Bronchial epithelial cell (primary cell): ENCODE measurements at regions not wholly inside any gene's neighbourhood (a gene's known extent, or its start where the extent isn't known, plus 50 kb on each side); places are given as distances from the start of the nearest gene placed in this dataset.

Experiments used
- DNase-seq: peaks from one replicate; pipeline ENCODE4 v3.0.0-alpha.2; 2010; ENCODE audit warnings: low read depth
- FAIRE-seq: peaks from 2 replicates; lab custom pipeline; 2011; peaks lifted over from hg19 to GRCh38; lab: Jason Lieb, UNC
- H3K27me3 ChIP-seq: 2 replicates; pipeline ENCODE4 v1.5.1; 2011; ENCODE audit warnings: low read length; ENCODE audit not compliant: control insufficient read depth, insufficient read depth
- H3K36me3 ChIP-seq: 2 replicates; pipeline ENCODE4 v1.5.1; 2011; ENCODE audit warnings: low read length; ENCODE audit not compliant: control insufficient read depth, insufficient read depth
- H3K4me3 ChIP-seq: 2 replicates; pipeline ENCODE4 v1.5.1; 2011; ENCODE audit warnings: mild to moderate bottlenecking, low read depth, low read length, control low read depth
- TF ChIP-seq, protein P1 (sequence below): IDR thresholded peaks from 2 replicates; pipeline ENCODE4 v1.5.1; 2011; ENCODE audit warnings: mild to moderate bottlenecking, moderate library complexity, low read length, control low read depth, inconsistent platforms; ENCODE audit not compliant: insufficient read depth, severe bottlenecking

DNA sequence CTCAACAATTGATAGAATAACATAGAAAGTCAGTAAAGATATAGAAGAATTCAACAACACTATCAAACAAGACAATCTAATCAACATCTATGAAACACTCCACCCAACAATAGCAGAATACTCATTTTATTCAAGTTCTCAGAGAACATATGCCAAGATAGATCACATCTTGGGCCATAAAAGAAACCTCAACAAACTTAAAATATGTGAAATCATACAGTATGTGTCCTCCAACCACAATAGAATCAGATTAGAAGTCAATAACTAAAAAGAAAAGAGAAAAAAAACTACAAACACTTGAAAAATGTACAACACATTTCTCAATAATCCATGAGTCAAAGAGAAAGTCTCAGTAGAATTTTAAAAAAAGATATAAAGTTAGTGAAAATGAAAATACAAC lies 78.6 kb upstream of the LDB2 start:
- no peaks in the 10 kb centered on the region for H3K36me3 ChIP-seq
- TF ChIP-seq, protein P1, sequence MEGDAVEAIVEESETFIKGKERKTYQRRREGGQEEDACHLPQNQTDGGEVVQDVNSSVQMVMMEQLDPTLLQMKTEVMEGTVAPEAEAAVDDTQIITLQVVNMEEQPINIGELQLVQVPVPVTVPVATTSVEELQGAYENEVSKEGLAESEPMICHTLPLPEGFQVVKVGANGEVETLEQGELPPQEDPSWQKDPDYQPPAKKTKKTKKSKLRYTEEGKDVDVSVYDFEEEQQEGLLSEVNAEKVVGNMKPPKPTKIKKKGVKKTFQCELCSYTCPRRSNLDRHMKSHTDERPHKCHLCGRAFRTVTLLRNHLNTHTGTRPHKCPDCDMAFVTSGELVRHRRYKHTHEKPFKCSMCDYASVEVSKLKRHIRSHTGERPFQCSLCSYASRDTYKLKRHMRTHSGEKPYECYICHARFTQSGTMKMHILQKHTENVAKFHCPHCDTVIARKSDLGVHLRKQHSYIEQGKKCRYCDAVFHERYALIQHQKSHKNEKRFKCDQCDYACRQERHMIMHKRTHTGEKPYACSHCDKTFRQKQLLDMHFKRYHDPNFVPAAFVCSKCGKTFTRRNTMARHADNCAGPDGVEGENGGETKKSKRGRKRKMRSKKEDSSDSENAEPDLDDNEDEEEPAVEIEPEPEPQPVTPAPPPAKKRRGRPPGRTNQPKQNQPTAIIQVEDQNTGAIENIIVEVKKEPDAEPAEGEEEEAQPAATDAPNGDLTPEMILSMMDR = no peak
- H3K4me3 ChIP-seq = no peak overlapping the region
- no peaks in the 10 kb centered on the region for H3K27me3 ChIP-seq
- DNase-seq (no peak), FAIRE-seq (no peak)

DNA sequence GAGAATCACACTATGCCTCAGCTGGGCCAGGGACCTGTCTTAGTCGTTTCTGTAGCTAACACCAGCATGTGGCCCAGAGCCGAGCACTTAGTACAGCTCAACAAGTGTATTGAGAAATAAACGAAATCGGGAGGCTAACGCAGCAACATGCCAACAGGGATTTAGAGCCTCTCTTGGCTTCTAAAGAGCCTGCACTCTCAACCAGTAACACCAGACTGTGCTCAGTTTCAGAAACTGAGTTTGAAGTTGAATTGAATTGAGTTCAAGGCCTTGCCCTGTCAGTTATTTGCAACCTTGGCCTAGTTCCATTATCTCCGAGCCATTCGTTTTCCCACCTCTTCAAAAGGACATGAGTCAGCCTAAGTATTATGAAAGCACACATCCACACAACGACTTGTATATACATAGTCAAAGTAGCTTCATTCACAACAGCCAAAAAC lies 71.3 kb upstream of the LDB2 start:
- TF ChIP-seq, protein P1 = no peak
- peak; percentile 39 for DNase-seq
- H3K27me3 ChIP-seq = no peaks in the 10 kb centered on the region
- no peak for FAIRE-seq
- H3K4me3 ChIP-seq = no peak overlapping the region
- no peaks in the 10 kb centered on the region for H3K36me3 ChIP-seq

DNA sequence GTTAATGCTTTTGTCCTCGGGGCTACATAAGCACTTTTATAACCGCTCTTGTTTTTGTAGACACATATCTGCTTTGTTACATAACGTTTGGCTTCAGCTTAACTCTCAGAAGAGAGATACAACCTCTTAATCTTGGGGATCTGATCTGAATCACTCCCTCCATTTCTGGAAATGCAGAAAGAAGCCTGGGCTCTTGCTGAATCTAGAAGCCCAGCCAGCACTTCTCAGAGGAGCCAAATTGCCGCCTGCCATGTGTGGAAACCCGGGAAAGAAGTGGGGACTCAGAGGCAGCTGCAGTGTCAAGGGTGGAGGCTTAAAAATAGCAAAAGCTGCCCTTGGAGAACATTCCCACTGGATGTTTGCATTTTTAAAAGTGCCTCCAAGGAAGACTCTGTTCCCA lies 69.3 kb upstream of the LDB2 start:
- no peaks in the 10 kb centered on the region for H3K36me3 ChIP-seq
- no peaks in the 10 kb centered on the region for H3K27me3 ChIP-seq
- DNase-seq = no peak
- TF ChIP-seq, protein P1 = no peak
- no peak for FAIRE-seq
- H3K4me3 ChIP-seq = no peak overlapping the region

DNA sequence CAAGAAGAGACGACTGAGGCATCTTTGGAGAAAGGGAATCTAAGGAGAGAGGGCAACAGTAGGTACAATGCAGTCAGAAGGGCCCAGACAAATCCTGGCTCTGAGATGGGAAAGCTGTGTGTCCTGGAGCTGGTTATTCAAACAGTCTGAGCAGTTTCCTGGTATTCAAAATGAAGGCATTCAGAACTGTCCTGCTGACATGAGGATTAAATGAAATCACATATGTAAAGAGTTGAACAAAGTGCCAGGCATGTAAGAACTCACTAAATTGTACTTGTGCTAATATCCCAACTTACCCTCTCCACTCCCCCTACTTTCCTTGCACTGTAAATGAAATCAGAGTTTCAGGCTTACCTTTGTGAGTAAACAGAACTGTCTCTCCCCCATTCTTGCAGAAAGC lies 60.9 kb upstream of the LDB2 start:
- FAIRE-seq = no peak
- no peaks in the 10 kb centered on the region for H3K27me3 ChIP-seq
- H3K4me3 ChIP-seq = no peak overlapping the region
- H3K36me3 ChIP-seq = no peaks in the 10 kb centered on the region
- no peak for DNase-seq
- TF ChIP-seq, protein P1 = no peak

DNA sequence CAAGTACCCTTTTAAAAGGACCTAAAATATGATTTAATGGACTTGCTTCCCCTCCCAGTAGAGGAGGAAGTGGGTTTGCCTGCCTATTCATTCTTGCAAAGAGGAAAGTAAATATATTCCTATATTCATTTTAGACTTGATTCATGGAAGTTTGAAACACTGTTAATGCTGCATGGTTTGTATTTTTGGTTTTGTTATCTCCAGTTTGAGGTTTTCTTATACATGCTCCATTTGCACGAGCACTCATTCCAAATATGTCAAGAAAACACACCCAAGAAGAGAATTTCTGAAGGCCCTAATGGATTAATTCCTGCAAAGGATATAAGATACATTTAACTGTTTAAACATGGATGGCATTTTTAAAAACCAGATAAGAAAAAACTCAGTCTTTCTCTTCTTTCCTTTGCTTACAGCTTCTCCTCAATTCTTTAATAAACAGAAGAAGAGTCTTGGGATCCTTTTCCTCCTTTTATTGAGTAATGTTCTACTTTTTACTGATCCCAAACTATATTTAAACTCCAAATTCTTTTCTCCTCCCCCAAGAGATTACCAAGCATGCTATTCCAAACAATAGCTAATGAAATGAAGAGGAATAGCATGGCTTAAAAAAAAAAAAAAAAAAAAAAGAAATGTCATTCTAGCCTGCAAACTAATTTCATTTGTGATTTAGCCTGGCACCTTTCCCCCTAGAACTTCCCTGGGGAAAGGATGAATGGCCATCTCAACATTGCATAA lies 54.6 kb upstream of the LDB2 start:
- Histone ChIP-seq H3K4me3 (no peak overlapping the region), H3K27me3 (no peaks in the 10 kb centered on the region), H3K36me3 (no peaks in the 10 kb centered on the region)
- DNase-seq (no peak), FAIRE-seq (no peak)
- TF ChIP-seq, protein P1 = no peak

DNA sequence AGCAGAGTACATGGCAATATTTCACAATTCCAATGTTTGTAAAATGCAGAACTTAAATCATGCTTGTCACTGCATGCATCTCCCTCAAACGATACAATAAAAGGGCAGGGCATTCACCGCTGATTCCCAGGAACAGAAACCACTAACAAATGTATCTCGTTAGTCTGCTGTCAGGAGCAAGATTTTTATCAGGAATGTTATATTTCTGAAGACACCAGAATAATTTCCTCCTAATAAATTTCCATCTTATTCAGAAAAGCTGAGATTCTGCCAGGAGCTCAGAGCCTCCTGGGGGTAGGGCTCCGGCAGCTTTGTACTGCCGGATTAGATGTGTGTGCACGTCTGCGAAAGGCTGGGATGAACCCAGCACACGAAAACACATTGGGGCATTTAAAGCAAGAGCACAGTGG lies 54.0 kb upstream of the LDB2 start:
- FAIRE-seq (no peak), DNase-seq (no peak)
- no peak overlapping the region for H3K4me3 ChIP-seq
- H3K36me3 ChIP-seq = no peaks in the 10 kb centered on the region
- TF ChIP-seq, protein P1 = no peak
- no peaks in the 10 kb centered on the region for H3K27me3 ChIP-seq
